ENCODE measurements at regions not wholly inside any gene's neighbourhood (a gene's known extent, or its start where the extent isn't known, plus 50 kb on each side); places are given as distances from the start of the nearest gene placed in this dataset.

- H3K9ac ChIP-seq (ENCODE audit: low read length) = no peak overlapping the region
- Mint-ChIP-seq H3K4me1 (ENCODE audit: low read depth, unreplicated experiment) (peaks cover 4% of the 10 kb centered on the region), H3K27ac (ENCODE audit: unreplicated experiment) (no peak overlapping the region), H3K27me3 (ENCODE audit: low read depth, unreplicated experiment) (no peaks in the 10 kb centered on the region), H3K36me3 (ENCODE audit: low read depth, unreplicated experiment) (no peaks in the 10 kb centered on the region), H3K4me3 (ENCODE audit: unreplicated experiment) (no peak overlapping the region), H3K9me3 (ENCODE audit: unreplicated experiment) (peaks cover 2% of the 10 kb centered on the region)
- H3K27ac ChIP-seq (ENCODE audit: low read depth, low read length) = no peak overlapping the region
- no peak overlapping the region for H3K4me3 ChIP-seq (ENCODE audit: insufficient read depth, low read depth, low read length)
- H2AFZ ChIP-seq (ENCODE audit: low read depth, low read length) = no peak overlapping the region
- TF ChIP-seq CTCF (IDR thresholded peaks at IDR 0.05; ENCODE audit: insufficient read depth, low read depth, low read length) = no peak
- no peak for TF ChIP-seq EZH2 (IDR thresholded peaks at IDR 0.05; ENCODE audit: insufficient read depth, low read length)
- no peaks in the 10 kb centered on the region for H3K36me3 ChIP-seq (ENCODE audit: insufficient read depth, low read length)
- no peak overlapping the region for H3K4me2 ChIP-seq (ENCODE audit: low read length)
- no peaks in the 10 kb centered on the region for H3K79me2 ChIP-seq (ENCODE audit: insufficient read depth, low read length)
- DNase-seq (ENCODE audit: low read depth) (no peak), FAIRE-seq (no peak)
- H3K27me3 ChIP-seq (ENCODE audit: insufficient read depth, low read length) = no peaks in the 10 kb centered on the region
- H4K20me1 ChIP-seq (ENCODE audit: insufficient read depth, low read length) = no peaks in the 10 kb centered on the region
- no peaks in the 10 kb centered on the region for H3K4me1 ChIP-seq (ENCODE audit: insufficient read depth, low read length)
- no peaks in the 10 kb centered on the region for H3K9me3 ChIP-seq (ENCODE audit: insufficient read depth, low read depth, low read length)
These were observed 470.8 kb downstream of the KCNJ3 start for GRCh38 chr2:155169317-155169716.

- Histone ChIP-seq H3K27me3 (ENCODE audit: insufficient read depth, low read length) (no peaks in the 10 kb centered on the region), H3K27ac (ENCODE audit: low read depth, low read length) (no peak overlapping the region), H2AFZ (ENCODE audit: low read depth, low read length) (no peak overlapping the region), H3K4me2 (ENCODE audit: low read length) (no peak overlapping the region), H3K4me1 (ENCODE audit: insufficient read depth, low read length) (no peaks in the 10 kb centered on the region), H3K36me3 (ENCODE audit: insufficient read depth, low read length) (no peaks in the 10 kb centered on the region), H3K9me3 (ENCODE audit: insufficient read depth, low read depth, low read length) (no peaks in the 10 kb centered on the region), H3K79me2 (ENCODE audit: insufficient read depth, low read length) (no peaks in the 10 kb centered on the region), H3K9ac (ENCODE audit: low read length) (no peak overlapping the region), H3K4me3 (ENCODE audit: insufficient read depth, low read depth, low read length) (no peak overlapping the region), H4K20me1 (ENCODE audit: insufficient read depth, low read length) (no peaks in the 10 kb centered on the region)
- FAIRE-seq (no peak), DNase-seq (ENCODE audit: low read depth) (no peak)
- H3K36me3 Mint-ChIP-seq (ENCODE audit: low read depth, unreplicated experiment) = no peaks in the 10 kb centered on the region
- no peaks in the 10 kb centered on the region for H3K4me1 Mint-ChIP-seq (ENCODE audit: low read depth, unreplicated experiment)
- no peaks in the 10 kb centered on the region for H3K27me3 Mint-ChIP-seq (ENCODE audit: low read depth, unreplicated experiment)
- H3K9me3 Mint-ChIP-seq (ENCODE audit: unreplicated experiment) = no peaks in the 10 kb centered on the region
- TF ChIP-seq EZH2 (IDR thresholded peaks at IDR 0.05; ENCODE audit: insufficient read depth, low read length) = no peak
- no peak for TF ChIP-seq CTCF (IDR thresholded peaks at IDR 0.05; ENCODE audit: insufficient read depth, low read depth, low read length)
- no peak overlapping the region for H3K27ac Mint-ChIP-seq (ENCODE audit: unreplicated experiment)
- no peak overlapping the region for H3K4me3 Mint-ChIP-seq (ENCODE audit: unreplicated experiment)
These were observed 464.0 kb downstream of the KCNJ3 start for GRCh38 chr2:155162494-155162893.

GRCh38 chr2:155161314-155161713 lies 462.8 kb downstream of the KCNJ3 start:
- no peaks in the 10 kb centered on the region for H3K9me3 Mint-ChIP-seq (ENCODE audit: unreplicated experiment)

More at GRCh38 chr2:155161314-155161713, 462.8 kb downstream of the KCNJ3 start:
- H3K27me3 ChIP-seq (ENCODE audit: insufficient read depth, low read length) = no peaks in the 10 kb centered on the region
- H3K9me3 ChIP-seq (ENCODE audit: insufficient read depth, low read depth, low read length) = no peaks in the 10 kb centered on the region
- TF ChIP-seq CTCF (IDR thresholded peaks at IDR 0.05; ENCODE audit: insufficient read depth, low read depth, low read length) (no peak), EZH2 (IDR thresholded peaks at IDR 0.05; ENCODE audit: insufficient read depth, low read length) (no peak)
- H3K27me3 Mint-ChIP-seq (ENCODE audit: low read depth, unreplicated experiment) = no peaks in the 10 kb centered on the region
- H3K4me2 ChIP-seq (ENCODE audit: low read length) = no peak overlapping the region
- no peak overlapping the region for H3K27ac ChIP-seq (ENCODE audit: low read depth, low read length)
- H3K4me1 ChIP-seq (ENCODE audit: insufficient read depth, low read length) = no peaks in the 10 kb centered on the region
- no peak overlapping the region for H2AFZ ChIP-seq (ENCODE audit: low read depth, low read length)
- H3K4me1 Mint-ChIP-seq (ENCODE audit: low read depth, unreplicated experiment) = peaks cover 1% of the 10 kb centered on the region
- FAIRE-seq = no peak
- no peak for DNase-seq (ENCODE audit: low read depth)
- no peaks in the 10 kb centered on the region for H3K36me3 ChIP-seq (ENCODE audit: insufficient read depth, low read length)
- no peaks in the 10 kb centered on the region for H3K36me3 Mint-ChIP-seq (ENCODE audit: low read depth, unreplicated experiment)
- H3K4me3 Mint-ChIP-seq (ENCODE audit: unreplicated experiment) = no peak overlapping the region
- H3K79me2 ChIP-seq (ENCODE audit: insufficient read depth, low read length) = no peaks in the 10 kb centered on the region
- H3K4me3 ChIP-seq (ENCODE audit: insufficient read depth, low read depth, low read length) = no peak overlapping the region
- no peak overlapping the region for H3K9ac ChIP-seq (ENCODE audit: low read length)
- no peak overlapping the region for H3K27ac Mint-ChIP-seq (ENCODE audit: unreplicated experiment)
- no peaks in the 10 kb centered on the region for H4K20me1 ChIP-seq (ENCODE audit: insufficient read depth, low read length)

All from astrocyte (in vitro differentiated cells and primary cell).